AG20443 (cell line): ENCODE measurements at regions not wholly inside any gene's neighbourhood (a gene's known extent, or its start where the extent isn't known, plus 50 kb on each side); places are given as distances from the start of the nearest gene placed in this dataset.
A peak's percentile ranks its signal among the peaks of the same experiment; 100 is the strongest.

ENCODE experiments used
- DNase-seq: peaks from one replicate; pipeline ENCODE4 v3.0.0; 2012; ENCODE audit warnings: low spot score, mixed read lengths

- DNase-seq, result no peak
Observed at GRCh38 chr13:75938811-75939560, 302.9 kb downstream of the LMO7 start.

- DNase-seq, result no peak
Observed at GRCh38 chr13:75936791-75937190, 300.7 kb downstream of the LMO7 start.

- no peak for DNase-seq
Observed at GRCh38 chr13:75935805-75936204, 299.7 kb downstream of the LMO7 start.

- no peak for DNase-seq
Observed at GRCh38 chr13:75934889-75935288, 298.8 kb downstream of the LMO7 start.

GRCh38 chr13:75932636-75933035, 296.5 kb downstream of the LMO7 start:
- no peak for DNase-seq

- DNase-seq, result peak; percentile 10
Observed at GRCh38 chr13:75931116-75931515, 295.0 kb downstream of the LMO7 start.

- no peak for DNase-seq
Observed at GRCh38 chr13:75929076-75929475, 292.9 kb downstream of the LMO7 start.

GRCh38 chr13:75927183-75927669, 291.1 kb downstream of the LMO7 start:
- no peak for DNase-seq

- DNase-seq, result no peak
Observed at GRCh38 chr13:75920536-75920935, 284.4 kb downstream of the LMO7 start.

GRCh38 chr13:75919660-75920199, 283.6 kb downstream of the LMO7 start:
- no peak for DNase-seq

GRCh38 chr13:75915066-75915465, 278.9 kb downstream of the LMO7 start:
- no peak for DNase-seq

- no peak for DNase-seq
Observed at GRCh38 chr13:75913925-75914324, 277.8 kb downstream of the LMO7 start.

GRCh38 chr13:75910591-75910990, 274.5 kb downstream of the LMO7 start:
- no peak for DNase-seq
